GM15510 (cell line): ENCODE measurements at regions not wholly inside any gene's neighbourhood (a gene's known extent, or its start where the extent isn't known, plus 50 kb on each side); places are given as distances from the start of the nearest gene placed in this dataset.

Experiments used
- POLR2A ChIP-seq: IDR thresholded peaks from 3 replicates; pipeline ENCODE4 v1.6.1; 2011; ENCODE audit warnings: borderline replicate concordance; ENCODE audit not compliant: insufficient read length; ENCODE audit errors: extremely low read depth

DNA sequence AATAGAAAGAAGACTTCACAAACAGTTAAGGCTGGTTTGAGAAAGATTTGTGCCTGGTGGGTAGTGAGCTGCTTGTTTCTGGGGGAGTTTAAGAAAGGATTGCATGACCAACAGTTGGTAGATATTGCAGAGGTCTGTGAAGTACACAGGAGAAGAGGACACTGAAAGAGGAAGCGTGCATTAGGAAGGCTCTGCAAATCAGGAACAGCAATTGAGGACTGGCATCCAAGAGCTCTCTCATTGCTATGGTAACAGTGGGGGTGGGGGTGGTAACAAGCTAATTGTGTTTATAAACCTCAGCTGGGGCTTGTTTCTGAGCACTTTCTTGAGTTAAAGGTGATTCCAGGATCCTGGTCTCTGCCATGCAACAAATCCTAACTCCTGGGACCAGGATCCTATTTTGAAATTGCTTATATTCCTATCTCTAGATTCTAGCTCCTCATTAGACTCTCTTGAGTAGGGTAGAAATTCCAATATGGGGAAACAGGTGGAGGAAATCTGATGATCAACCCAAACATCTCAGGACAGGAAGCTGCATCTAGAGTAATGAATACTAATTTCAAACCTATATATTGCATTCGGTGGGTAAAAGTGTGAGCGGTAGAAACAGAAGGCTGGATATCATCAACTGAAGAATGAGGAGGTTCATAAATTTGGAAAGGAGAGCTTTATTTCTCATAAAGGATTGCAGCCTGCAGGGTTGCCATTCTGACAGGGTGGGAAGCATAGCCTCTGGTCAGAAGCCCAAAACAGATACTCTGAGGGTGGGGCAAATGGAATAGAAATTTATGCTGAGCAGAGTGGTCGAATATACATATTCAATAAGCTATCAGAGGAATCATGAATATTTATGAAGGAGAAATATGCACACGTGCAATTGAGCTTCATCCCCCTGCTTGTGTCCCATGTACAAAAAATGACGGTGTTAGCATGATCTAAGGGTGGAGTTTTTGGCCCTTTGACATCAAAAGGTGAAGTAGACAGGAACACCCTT is 79.4 kb downstream of the PTTG1 start:
- no peak for TF ChIP-seq POLR2A

DNA sequence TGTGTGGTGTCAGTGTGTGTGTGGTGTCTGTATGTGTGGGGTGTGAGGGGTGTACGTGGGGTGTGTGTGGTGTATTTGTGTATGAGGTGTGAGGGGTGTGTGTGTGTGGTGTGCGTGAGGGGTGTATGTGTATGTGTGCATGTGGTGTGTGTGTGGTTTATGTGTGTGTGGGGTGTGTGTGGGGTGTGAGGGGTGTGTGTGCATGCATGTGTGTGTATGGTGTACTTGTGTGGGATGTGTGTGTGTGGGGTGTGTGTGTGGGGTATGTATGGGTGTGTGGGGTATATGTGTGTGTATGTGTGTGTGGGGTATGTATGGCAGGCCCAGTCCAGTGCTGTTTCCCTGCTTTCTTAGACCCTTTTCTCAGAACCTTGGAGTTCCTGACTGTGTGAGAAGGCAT is 83.3 kb downstream of the PTTG1 start:
- no peak for TF ChIP-seq POLR2A

DNA sequence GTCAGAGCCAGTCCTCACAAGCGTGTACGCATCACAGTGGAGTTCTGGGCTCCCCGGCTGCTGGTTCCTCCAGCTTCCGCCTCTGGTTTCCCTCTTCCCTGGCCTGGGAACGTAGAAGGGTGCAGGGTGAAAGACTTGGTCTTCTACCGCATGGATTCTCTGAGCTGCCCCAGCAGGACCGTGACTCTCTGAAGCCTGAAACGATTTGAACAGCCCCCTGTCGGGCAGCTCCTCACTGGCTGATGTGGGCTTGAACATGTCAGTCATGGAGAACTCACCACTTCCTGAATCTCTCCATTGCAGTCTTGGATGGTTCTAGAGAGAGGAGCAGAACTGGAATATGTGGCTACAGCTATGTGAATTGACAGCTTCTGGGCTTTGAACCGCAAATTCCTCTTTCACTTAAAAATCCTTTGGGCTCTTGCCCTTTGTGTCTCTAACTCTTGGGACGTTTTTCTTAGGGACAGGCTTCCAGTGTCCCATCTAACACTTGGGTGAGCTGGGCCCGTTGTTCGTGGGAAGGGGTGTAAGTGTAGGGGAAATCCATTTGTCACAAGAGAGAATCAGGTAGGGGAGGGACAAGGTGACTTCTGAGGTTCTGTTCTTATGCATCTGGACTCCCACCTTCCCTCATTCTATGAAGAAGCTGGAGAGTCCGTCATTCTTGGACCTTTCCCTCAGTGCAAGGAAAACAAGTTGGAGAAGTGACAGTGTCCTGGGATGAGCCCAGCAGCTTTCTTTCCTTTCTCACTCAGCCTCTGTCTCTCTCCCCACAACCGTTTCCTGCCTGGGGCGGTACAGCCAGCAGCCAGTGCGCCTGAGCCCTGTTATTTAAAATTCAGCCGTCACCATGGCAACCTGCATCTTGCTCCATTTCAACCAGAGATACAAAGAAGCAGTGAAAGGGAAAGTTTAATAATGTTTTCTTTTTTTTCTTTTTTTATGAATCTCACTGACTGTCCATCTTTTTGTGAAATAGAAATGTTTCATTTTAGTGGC is 84.7 kb downstream of the PTTG1 start:
- no peak for TF ChIP-seq POLR2A

DNA sequence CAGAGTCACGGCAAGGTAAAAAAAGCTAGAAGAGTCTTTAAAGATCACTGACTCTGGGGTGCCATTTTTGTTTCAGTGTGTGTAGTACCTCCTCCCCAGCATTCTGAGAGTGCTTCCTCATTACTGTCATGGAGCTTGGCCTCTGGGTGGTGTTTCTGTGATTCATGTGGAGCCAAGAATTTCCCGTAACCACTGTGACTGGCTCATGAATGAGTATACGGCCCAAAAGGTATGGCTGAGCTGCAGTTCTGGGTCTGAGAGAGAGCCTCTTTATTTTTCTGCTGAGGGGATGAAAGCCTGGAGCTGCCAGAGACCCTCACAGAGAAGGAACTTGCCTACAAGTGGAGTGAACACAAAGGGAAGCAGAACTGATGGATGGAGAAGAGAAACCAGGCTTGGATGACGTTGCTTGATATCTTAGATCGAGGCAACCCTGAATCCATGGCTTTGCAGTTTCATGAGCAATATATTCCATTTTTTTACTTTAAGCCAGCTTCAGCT is 85.6 kb downstream of the PTTG1 start:
- no peak for TF ChIP-seq POLR2A

DNA sequence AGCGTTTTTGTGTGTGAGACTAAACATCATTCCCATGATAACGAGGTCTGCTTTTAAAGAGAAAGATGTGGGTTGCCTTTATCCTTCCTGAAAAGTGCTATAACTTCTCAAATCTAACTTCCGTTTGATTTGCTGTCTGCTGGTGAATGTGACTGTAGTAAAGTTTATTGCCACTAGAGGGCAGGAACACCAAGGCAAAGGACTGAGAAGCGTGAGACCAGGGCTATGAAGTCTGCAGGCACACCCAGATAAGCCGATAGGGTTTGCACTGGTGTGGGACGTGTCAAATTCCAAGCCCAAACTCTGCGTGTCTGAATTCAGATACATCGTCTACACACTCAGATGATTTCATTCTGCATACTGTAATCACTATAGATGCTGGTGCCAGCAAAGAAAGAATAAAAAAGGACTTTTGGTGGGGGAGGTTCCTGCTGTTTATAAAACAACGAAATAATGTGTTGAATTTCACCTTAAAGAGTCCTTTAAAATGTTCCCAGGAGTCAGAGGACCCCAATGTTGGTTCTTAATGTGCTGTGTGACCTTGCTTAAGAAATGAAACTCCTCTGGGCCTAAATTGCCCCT is 87.2 kb downstream of the PTTG1 start:
- no peak for TF ChIP-seq POLR2A

DNA sequence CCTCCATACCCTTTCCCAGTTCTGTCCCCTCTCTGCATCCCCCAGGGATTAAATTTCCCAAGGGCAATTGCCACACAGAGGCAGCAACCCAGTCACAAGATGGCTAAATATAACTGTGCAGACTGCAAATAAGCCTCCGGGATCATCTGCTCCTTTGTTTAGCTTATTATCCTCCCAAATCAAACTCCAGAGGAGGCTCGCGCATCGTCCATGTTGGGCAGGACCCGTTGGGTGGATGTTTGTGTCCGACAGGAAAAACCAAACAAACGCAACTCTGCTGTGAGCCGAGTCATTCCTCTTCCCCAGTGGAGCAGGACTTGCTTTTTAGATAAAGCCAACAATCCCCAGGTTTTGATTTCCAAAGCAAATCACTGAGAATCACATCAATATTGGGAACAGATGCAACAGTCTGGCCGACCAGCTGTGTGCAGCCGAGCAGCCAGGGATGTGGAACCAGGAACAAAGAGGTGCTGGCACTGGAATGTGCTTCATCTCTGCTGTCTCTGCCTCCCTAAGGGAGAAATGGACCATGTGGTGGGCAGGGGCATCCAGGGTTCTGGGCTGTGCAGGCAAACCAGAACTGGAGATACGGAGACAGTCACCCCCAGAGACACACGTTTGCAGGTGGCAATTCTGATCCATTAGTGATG is 89.8 kb downstream of the PTTG1 start:
- no peak for TF ChIP-seq POLR2A
